Frontal cortex (tissue), 3 donors: ENCODE measurements at regions not wholly inside any gene's neighbourhood (a gene's known extent, or its start where the extent isn't known, plus 50 kb on each side); places are given as distances from the start of the nearest gene placed in this dataset.
"Not testable (repeated sequence)": the region's sequence is repeated elsewhere in the genome, so short reads cannot be mapped to it uniquely, and the experiment has no call there.

Experiments
- DNase-seq, 2 donors: peaks; one replicate each; pipeline ENCODE4 v3.0.0; 2012; ENCODE audit warnings: low spot score in 2 of 2
- FAIRE-seq: peaks from 2 replicates; lab custom pipeline; 2012; peaks lifted over from hg19 to GRCh38; lab: Jason Lieb, UNC
- donor health status: control.
- donor health status: control.
- donor health status: control.

DNA sequence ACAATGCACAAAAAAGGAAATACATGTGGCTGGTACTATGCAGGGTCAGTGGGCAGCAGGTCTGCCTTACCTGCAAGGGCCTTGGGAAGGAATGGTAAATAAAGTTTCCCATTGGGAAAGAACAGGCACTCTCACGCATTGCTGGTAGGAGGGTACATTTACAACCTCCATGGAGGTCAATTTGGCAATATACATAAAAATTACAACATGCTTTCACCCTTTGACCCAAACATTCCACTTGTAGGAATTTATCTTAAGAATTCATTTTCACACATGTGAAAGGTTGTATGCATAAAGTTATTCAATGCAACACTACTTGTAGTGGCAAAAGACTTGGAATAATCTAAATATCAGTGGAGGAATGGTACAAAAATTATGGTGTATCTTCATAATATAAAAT, 216.4 kb downstream of the DLEU7 start:
- FAIRE-seq, result no peak
- DNase-seq, result no peak

DNA sequence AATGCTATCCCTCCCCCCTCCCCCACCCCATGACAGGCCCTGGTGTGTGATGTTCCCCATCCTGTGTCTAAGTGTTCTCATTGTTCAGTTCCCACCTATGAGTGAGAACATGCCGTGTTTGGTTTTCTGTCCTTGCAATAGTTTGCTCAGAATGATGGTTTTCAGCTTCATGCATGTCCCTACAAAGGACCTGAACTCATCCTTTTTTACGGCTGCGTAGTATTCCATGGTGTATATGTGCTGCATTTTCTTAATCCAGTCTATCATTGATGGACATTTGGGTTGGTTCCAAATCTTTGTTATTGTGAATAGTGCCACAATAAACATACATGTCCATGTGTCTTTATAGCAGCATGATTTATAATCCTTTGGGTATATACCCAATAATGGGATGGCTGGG, 215.0 kb downstream of the DLEU7 start:
- FAIRE-seq, DNase-seq: not testable (repeated sequence)

DNA sequence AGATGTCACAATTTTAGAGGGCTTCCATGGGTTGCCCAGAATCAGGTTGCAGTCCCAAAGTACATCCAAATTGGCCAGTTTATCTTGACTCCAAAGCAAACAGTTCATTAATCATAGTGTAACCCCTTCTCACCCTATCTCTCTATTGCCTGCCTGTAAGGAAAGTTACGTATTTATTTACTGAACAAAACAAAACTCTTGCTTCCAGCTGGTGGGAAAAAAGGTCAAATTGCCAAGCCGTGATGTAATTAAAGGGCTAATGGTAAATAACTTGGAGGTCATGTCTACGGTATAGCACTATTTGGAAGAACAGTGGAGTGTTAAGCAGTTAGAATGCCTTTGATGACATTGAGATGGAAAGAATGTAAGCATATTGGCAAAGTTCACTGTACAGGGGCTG, 214.0 kb downstream of the DLEU7 start:
- no peak for FAIRE-seq
- no peak for DNase-seq

DNA sequence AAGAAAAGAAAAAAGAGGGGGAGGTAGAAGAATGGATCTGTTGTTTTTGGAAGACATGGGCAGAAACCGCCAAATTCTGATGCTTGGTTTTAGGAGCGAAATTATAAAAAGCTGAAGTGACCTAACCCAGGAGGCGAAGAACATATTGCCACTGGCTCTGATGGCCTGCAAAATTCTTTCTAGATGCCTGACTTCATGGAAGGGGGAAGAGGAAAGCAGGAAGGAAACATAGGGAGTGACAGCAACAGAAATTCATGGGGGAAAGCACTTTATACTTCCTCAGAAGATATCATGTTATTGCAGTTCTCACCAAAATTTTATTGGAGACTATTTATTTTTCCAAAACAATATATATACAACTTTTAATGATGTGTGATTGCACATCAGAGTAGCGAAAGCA, 213.5 kb downstream of the DLEU7 start:
- FAIRE-seq (no peak), DNase-seq (no peak)

DNA sequence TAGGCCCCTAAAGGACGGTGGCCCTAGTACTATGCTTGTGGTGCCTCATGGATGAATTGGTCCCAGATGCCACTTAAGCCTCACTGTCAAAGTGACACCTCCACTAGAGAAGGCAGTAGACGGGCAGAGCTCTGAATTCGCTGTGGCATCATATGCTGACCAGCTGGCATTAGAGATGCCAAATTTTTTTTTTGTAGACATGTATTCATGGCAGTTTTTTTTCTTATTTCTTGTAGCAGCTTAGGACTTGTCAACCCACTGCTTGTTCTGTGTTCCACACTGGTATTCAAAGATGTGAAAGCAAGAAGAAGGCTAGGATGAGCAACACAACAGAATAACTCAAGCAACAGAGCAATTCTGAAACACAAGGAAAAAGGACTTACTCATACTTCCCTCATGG, 212.5 kb downstream of the DLEU7 start:
- DNase-seq, result no peak
- FAIRE-seq, result no peak

DNA sequence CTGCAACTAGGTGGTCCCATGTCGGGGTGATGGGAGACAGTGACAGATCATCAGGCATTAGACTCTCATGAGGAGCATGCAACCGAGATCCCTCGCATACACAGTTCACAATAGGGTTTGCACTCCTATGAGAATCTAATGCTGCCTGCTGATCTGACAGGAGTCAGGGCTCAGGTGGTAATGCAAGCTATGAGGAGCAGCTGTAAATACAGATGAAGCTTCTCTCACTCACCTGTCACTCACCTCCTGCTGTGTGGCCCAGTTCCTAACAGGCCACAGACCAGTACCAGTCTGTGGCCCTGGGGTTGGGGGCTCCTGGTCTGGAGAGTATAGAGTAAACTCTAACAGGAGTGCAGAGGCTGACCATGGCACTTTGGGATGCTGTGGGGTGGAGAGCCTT, 209.2 kb downstream of the DLEU7 start:
- DNase-seq (no peak), FAIRE-seq (no peak)

DNA sequence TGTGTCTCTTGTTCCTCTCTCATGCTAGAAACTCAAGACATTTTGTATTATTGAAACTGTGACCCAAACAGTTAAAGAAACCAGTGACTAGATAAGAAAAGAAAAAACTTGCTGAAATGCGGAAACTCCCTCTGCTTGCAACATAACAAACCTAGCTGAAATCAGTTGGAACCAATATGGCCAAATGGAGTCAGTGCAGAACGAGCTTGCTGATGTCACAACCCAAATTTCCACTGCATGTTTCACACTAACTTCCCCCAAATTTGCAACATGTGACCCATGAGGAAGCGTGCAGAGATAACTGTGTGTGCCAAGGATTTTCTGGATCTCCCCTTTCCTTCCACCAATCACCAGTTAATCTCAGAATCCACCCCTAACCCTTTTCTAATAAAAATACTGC, 208.0 kb downstream of the DLEU7 start:
- DNase-seq (no peak), FAIRE-seq (no peak)

DNA sequence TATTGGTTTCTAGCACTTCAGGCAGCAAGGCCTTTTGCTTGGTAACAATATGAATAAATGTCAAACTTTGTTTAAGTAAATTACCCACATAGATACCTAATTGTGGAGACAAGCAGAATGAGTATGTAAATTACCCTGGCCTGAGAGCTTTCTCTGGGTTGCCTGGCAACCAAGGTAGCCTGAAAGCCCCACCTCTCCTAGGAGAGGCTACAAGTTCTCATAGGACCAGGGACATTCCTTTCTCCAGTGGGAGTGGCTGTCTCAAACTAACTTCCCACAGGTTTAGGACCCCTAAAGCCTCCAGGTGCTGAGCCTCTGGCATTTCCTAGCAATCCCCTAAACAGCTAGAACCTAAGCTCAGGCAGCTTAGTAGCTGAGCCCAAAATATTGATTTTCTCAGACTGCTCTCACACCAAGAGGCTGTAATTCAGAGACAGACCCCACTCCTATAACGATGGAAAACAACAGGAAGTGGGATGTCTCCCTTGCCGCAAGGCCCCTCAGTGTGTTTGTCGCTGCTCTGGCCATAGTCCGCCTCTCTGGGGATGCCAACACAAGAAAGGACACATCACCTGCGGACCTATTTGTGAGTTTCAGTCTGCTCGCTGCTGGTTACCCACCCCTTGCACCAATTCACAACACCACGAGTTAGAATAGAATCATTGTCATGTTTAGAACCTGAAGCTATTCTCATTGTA, 207.3 kb downstream of the DLEU7 start:
- no peak for DNase-seq
- no peak for FAIRE-seq

DNA sequence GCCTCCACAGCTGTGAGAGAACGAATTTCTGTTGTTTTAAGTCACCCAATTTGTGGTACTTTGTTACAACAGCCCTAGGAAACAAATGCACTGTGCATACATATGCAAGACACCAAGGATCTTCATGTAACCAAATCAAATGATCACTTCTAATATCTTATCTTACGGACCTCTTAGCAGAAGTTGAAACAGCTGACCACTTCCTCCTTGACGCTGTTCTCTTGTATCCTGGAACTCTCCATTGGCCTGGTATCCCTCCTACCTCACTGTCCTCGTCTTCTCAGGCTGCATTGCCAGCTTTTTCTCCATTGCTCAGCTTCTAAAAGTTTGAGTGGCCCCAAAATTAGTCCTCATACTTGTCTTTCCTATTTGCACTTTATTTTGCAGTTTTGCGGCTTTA, 200.4 kb downstream of the DLEU7 start:
- no peak for DNase-seq

DNA sequence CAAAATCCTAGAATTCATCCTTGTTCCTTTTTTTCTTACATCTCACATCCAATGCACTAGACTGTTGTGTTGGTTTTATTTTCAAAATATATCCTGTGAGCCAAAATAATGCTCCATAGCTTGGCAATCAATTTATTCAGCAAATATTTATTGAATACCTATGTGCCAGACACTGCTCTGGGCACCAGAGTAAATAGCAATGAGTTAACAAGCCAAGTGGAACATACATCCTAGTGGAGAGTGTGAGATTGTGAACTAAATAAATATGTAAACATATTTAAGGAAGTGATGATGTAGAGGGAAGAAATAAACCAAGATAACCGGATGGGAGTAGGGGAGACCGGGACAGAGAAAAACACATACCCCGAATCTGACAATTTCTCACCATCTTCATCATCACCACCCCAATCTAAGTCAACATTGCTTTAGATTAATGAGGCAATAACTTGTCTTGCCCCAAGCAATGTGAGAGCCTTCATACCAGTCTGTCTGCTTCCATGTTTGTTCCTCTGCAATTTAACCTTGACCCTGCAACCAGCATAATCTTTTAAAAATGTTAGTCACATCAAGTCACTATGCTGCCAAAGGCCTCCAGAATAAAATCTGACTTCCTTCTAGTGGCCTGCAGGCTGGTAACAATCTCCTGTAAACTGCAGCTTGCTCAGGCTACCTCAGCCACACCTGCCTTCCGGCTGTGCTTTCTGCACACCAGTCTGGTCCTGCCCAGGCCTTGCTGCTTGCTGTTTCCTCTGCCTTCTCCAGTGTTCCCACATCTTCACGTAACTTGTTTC, 199.2 kb downstream of the DLEU7 start:
- DNase-seq (no peak), FAIRE-seq (no peak)

More for the DNA sequence above, 200.4 kb downstream of the DLEU7 start:
- FAIRE-seq, result no peak

DNA sequence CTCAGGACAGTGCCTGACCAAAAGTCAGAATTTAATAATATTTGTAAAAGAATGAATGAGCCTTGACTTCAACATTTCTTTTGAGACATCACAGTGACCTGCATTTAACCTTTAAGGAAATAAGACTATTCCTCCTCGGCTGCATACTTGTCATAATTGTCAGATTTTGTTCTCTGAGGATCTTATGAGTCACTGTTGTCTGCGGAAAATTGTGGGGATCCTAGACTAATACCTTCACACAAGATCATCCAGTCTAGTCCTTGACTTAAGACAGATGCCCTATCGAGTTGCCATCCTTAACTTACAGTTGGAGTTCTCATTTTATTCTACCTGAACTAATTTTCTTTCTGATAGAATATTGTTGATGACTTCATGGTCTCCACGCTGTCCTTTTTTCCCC, 198.4 kb downstream of the DLEU7 start:
- FAIRE-seq, result no peak
- no peak for DNase-seq

DNA sequence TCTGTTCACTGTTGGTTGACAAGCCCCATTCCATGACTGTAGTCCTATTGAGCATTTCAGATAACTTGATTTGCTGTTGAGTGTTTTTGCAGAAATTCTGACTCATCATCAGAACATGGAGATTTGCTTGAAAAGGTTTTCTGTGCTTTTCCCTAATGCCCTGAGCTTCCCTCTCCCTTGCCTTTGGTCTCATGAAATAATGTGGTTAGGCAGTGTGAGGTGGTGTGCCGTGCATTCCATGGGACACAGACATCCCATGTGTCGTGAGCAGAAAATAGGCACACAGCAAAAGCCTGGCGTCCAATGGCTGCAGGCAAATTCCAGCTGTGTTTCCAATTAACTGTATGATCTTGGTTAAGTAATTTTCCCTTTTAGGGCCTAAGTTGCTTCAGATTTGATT, 197.4 kb downstream of the DLEU7 start:
- FAIRE-seq, result no peak

DNA sequence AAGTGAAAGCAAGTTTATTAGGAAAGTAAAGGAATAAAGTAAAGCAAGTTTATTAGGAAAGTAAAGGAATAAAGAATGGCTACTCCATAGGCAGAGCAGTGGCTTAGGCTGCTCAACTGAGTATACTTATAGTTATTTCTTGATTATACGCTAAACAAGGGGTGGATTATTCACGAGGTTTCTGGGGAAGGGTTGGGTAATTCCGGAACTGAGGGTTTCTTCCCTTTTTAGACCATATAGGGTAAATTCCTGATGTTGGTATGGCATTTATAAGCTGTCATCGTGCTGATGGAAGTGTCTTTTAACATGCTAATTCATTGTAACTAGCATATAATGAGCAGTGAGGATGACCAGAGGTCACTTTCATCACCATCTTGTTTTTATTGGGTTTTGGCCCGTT, 194.3 kb downstream of the DLEU7 start:
- FAIRE-seq, result no peak
- no peak for DNase-seq

More for the DNA sequence above, 197.4 kb downstream of the DLEU7 start:
- DNase-seq, result no peak

DNA sequence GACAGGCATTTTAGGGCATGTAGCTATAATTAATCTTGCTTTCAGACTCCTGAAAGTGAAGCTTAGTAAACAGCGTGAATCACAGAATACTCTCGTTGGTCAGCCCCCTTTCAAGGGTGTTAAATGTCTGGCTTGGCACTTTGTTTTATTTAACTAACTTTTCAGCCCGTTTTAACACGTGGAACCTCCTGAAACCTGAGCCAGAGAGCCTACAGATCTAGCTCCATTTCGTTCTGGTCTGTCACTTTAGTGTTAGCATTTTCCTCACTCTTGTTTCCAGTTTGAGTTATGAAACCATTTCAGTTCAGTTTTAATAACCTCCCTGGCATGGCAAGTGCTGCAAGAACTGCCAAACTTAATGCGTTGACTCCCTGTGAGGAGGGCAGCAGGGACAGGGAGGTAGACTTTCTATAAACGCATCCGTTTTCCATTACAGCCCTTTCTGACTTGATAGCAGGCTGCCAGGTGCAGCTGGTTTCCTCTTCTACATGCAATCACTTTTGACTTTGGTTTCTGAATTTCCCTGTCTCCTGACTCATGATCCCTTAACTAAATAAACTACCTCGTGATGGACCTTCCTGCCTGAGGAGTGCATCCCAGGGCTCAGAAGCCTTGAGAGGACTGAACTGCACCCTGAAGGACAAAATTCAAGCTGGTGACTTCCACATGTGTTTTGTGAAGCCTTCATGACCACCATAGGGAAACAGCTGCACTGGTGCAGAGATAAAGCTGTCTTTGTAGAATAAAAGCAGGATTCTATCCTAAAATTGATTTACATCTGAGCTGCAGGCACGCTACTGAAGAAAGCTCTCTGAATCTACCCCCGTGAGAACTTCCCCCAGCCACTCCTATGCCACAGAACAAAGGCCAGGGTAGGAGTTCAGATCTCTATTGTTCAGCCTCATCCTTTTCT, 192.6 kb downstream of the DLEU7 start:
- no peak for FAIRE-seq

DNA sequence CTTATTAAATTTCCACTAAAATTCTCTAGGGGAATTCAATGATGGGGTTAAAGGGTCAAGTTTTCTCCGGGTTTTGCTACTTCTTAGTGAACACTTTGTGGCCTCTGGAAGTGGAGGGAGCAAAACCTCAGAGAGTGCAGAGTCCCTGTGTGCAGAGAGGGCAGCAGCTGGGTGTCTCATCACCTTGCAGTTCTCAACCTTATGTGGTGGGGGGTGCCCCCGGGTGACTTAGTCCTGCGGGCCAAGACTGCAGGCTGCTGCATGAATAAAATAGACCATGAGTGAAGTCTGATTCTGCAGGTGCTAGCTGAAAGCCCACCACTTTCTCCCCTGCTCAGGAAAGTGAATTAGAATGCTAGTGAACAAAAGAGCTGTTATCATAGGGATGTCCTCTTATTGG, 191.6 kb downstream of the DLEU7 start:
- no peak for FAIRE-seq
- DNase-seq, result no peak

More for the DNA sequence above, 192.6 kb downstream of the DLEU7 start:
- no peak for DNase-seq

DNA sequence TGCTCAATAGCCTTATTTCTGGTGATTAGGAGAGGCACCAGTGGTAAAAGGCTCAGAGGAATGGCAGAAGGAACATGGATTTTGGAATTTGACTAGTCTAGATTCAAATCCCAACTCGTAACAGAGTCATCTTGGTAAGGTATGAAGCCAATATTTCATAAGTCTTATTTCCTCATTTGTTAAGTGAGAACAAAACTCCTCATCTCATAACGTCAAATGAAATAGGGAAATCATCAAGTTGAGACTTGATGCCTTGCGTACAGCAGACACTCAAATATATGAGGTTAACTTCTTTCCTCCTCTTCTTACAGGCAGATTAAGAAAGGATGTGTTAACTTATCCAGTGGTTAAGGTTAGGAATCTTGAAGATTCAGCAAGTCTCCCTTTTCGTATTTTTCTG, 189.2 kb downstream of the DLEU7 start:
- no peak for FAIRE-seq
- DNase-seq, result no peak

DNA sequence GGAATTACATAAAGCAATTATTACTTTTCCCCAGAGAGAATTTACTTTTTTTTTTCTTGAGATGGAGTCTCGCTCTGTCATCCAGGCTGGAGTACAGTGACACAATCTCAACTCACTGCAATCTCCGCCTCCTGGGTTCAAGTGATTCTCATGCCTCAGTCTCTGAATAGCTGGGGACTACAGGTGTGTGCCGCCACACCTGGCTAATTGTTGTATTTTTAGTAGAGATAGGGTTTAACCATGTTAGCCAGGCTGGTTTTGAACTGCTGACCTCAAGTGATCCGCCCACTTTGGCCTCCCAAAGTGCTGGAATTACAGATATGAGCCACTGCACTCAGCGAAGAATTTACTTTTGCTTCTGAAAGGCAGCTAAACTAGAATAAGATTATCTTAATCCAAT, 181.6 kb downstream of the DLEU7 start:
- DNase-seq, FAIRE-seq: not testable (repeated sequence)

DNA sequence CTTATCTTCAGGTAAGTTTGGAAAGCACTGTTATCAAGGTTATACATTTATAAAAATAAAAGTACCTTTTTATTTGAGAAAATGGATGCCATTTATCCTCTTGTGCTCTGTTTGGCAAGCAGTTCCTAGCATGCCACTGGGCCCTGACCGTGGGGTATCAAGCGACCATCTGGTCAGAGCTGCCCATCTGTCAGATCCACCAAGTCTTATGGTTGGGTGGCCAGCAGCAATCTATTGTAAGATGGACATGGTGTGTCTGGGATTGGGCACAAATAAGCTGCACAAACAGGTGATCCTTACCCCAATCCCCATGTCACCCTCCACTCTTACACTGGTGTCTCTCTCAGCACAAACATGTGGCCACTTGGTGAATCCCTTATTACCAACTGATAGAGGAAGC, 178.5 kb downstream of the DLEU7 start:
- FAIRE-seq (no peak), DNase-seq (no peak)

DNA sequence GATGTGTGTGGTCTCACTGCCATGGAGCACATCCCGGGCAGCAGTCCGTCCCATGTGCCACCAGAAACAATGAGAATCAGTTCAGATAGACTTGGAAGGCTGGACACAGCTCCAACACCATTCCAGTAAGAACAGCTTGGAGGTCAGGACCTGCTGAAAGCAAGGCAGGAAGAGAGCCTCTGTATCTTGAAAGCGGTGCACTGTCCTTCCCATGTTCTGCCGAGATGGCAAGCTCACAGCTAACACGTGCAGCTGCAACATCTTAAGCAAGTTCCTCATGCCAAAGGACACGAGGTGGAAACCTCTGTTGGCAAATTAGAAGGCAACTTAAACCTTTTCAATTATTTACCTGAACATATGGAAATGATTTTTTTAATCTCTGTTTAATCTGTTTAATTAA, 175.4 kb downstream of the DLEU7 start:
- DNase-seq (no peak), FAIRE-seq (no peak)

DNA sequence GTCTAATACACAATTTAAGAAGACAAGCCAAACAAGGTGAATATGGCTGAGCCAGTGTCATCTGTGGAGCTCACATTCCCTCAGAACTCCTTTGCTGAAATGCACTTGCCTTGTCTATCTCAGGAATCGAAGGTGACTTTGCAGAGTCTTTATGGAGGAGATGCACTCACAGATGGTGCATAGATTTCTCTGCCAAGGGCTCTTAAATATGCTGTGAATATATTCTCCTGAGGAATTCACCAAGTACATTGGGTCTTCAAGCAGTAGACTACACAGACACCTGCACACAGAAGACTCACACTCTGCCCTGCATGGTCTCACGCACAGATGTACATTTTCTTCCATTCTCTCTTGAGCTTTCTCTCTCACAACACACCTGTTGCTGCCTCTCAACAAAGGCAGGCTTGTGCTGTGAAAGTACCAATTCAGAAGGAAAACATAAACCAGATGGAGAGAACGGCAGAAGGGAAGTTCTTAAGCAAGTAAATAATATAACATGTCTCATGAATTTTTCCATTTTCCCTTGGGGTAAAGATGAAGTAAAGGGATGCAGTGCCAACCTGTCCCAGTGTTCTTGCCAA, 174.7 kb downstream of the DLEU7 start:
- no peak for FAIRE-seq
- DNase-seq, result no peak
